HEK293T (cell line): ENCODE measurements at regions not wholly inside any gene's neighbourhood (a gene's known extent, or its start where the extent isn't known, plus 50 kb on each side); places are given as distances from the start of the nearest gene placed in this dataset.

Experiments
- ARNT ChIP-seq: fragments of 450-650 bp; IDR thresholded peaks from 2 replicates; pipeline ENCODE4 v1.6.1; 2017; ENCODE audit warnings: mild to moderate bottlenecking
- BHLHE40 ChIP-seq: fragments of 450-650 bp; IDR thresholded peaks from 2 replicates; pipeline ENCODE4 v1.6.1; 2016; ENCODE audit warnings: mild to moderate bottlenecking, moderate library complexity, borderline replicate concordance
- CTBP1 ChIP-seq: fragments of 450-650 bp; IDR thresholded peaks from 2 replicates; pipeline ENCODE4 v1.6.1; 2016; ENCODE audit warnings: borderline replicate concordance
- ELF4 ChIP-seq: fragments of 450-650 bp; IDR thresholded peaks from 2 replicates; pipeline ENCODE4 v1.6.1; 2017; ENCODE audit warnings: antibody characterized with exemption
- FOXK2 ChIP-seq: fragments of 450-650 bp; IDR thresholded peaks from 2 replicates; pipeline ENCODE4 v1.6.1; 2016; ENCODE audit warnings: mild to moderate bottlenecking
- HDGF ChIP-seq: fragments of 450-650 bp; IDR thresholded peaks from 2 replicates; pipeline ENCODE4 v1.6.1; 2017; ENCODE audit warnings: antibody characterized with exemption, borderline replicate concordance
- L3MBTL2 ChIP-seq: fragments of 450-650 bp; conservative IDR thresholded peaks from 2 replicates; pipeline ENCODE4 v1.6.1; 2016; ENCODE audit warnings: mild to moderate bottlenecking
- NFRKB ChIP-seq: fragments of 450-650 bp; IDR thresholded peaks from 2 replicates; pipeline ENCODE4 v1.6.1; 2016; ENCODE audit warnings: mild to moderate bottlenecking, moderate library complexity
- SP1 ChIP-seq: fragments of 450-650 bp; IDR thresholded peaks from 2 replicates; pipeline ENCODE4 v1.6.1; 2017
- TARDBP ChIP-seq: fragments of 450-650 bp; IDR thresholded peaks from 2 replicates; pipeline ENCODE4 v1.6.1; 2016
- TF ChIP-seq, protein P1 (sequence below): fragments of 450-650 bp; IDR thresholded peaks from 2 replicates; pipeline ENCODE4 v1.6.1; 2016

DNA sequence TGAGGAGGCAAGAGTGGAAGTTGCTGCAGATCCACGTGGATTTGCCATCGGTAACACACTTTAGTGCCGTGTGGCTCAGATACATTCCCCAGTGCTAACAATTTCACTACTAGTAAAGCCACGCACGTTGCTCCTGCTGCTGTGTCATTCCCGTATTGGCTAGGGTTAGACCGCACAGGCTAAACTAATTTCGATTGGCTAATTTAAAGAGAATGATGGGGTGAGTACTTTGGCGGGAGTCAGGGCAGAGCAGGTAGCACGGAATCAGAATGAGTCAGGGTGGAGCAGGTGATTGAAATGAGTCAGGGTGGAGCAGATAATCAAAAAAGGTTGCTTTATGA is 1337.5 kb downstream of the FSTL5 start:
- TF ChIP-seq TARDBP (no peak), ELF4 (no peak), L3MBTL2 (no peak), HDGF (no peak), NFRKB (no peak), FOXK2 (no peak), BHLHE40 (no peak), SP1 (no peak), CTBP1 (no peak), ARNT (no peak)
- TF ChIP-seq, protein P1, sequence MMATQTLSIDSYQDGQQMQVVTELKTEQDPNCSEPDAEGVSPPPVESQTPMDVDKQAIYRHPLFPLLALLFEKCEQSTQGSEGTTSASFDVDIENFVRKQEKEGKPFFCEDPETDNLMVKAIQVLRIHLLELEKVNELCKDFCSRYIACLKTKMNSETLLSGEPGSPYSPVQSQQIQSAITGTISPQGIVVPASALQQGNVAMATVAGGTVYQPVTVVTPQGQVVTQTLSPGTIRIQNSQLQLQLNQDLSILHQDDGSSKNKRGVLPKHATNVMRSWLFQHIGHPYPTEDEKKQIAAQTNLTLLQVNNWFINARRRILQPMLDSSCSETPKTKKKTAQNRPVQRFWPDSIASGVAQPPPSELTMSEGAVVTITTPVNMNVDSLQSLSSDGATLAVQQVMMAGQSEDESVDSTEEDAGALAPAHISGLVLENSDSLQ = no peak
